ENCODE measurements at regions not wholly inside any gene's neighbourhood (a gene's known extent, or its start where the extent isn't known, plus 50 kb on each side); places are given as distances from the start of the nearest gene placed in this dataset.

GRCh38 chr17:73829676-73830280, 185.5 kb upstream of the SDK2 start:
- Histone ChIP-seq H3K27ac (ENCODE audit: low read length) (no peak overlapping the region), H3K4me1 (ENCODE audit: control insufficient read depth in 1 of 2, extremely low read depth in 1 of 2, insufficient read depth in 2 of 2, low read length in 2 of 2) (peaks cover 15 to 70% of the 10 kb centered on the region in 2 experiments), H3K4me3 (ENCODE audit: control insufficient read depth in 1 of 2, extremely low read depth in 1 of 2, low read length in 1 of 2) (no peak overlapping the region), H3K9me3 (no peaks in the 10 kb centered on the region), H3K27me3 (replicated peaks in 1 of 2; ENCODE audit: control insufficient read depth in 2 of 2, extremely low read depth in 1 of 2, insufficient read depth in 2 of 2, low read length in 1 of 2) (peaks cover 0 to 10% of the 10 kb centered on the region in 2 experiments), H3K36me3 (ENCODE audit: control insufficient read depth in 2 of 2, extremely low read depth in 1 of 2, insufficient read depth in 1 of 2, low read length in 1 of 2) (no peaks in the 10 kb centered on the region)
- ChIA-PET CTCF (no interaction called here), POLR2A (no interaction called here)
- Mint-ChIP-seq H3K9me3 (no peaks in the 10 kb centered on the region), H3K4me1 (peaks cover 67 to 82% (median 78%) of the 10 kb centered on the region in 3 donors), H3K36me3 (no peaks in the 10 kb centered on the region), H3K4me3 (peak overlapping the region in 1 of 3 donors; percentile 67), H3K27me3 (peaks cover 0 to 2% of the 10 kb centered on the region in 2 donors), H3K27ac (peak overlapping the region; percentile 96)
- DNase-seq: no peak
- WGBS (ENCODE audit: insufficient coverage): 89% methylated on average over 13 of the region's 13 CpGs
- no peak for ATAC-seq (replicated peaks in 1 of 4)

GRCh38 chr17:73831699-73832098, 187.5 kb upstream of the SDK2 start:
- Mint-ChIP-seq H3K27ac (peak overlapping the region in 1 of 2 donors; percentile 56), H3K4me1 (peaks cover 75 to 84% (median 81%) of the 10 kb centered on the region in 3 donors), H3K27me3 (peaks cover 0 to 2% of the 10 kb centered on the region in 2 donors), H3K4me3 (peak overlapping the region in 1 of 3 donors; percentile 20), H3K9me3 (peaks cover 0 to 2% (median under 1%) of the 10 kb centered on the region in 3 donors), H3K36me3 (no peaks in the 10 kb centered on the region)
- Histone ChIP-seq H3K36me3 (ENCODE audit: control insufficient read depth in 2 of 2, extremely low read depth in 1 of 2, insufficient read depth in 1 of 2, low read length in 1 of 2) (no peaks in the 10 kb centered on the region), H3K27ac (ENCODE audit: low read length) (no peak overlapping the region), H3K27me3 (replicated peaks in 1 of 2; ENCODE audit: control insufficient read depth in 2 of 2, extremely low read depth in 1 of 2, insufficient read depth in 2 of 2, low read length in 1 of 2) (peaks cover 0 to 9% of the 10 kb centered on the region in 2 experiments), H3K4me3 (ENCODE audit: control insufficient read depth in 1 of 2, extremely low read depth in 1 of 2, low read length in 1 of 2) (no peak overlapping the region), H3K9me3 (no peaks in the 10 kb centered on the region), H3K4me1 (ENCODE audit: control insufficient read depth in 1 of 2, extremely low read depth in 1 of 2, insufficient read depth in 2 of 2, low read length in 2 of 2) (peaks cover 11 to 63% of the 10 kb centered on the region in 2 experiments)
- no peak for DNase-seq
- ATAC-seq (replicated peaks in 1 of 4): no peak
- ChIA-PET CTCF (no interaction called here), POLR2A (no interaction called here)
- 42% methylated on average over 5 of the region's 6 CpGs for WGBS (ENCODE audit: insufficient coverage)

GRCh38 chr17:73833775-73834488, 189.7 kb upstream of the SDK2 start:
- Histone ChIP-seq H3K36me3 (ENCODE audit: control insufficient read depth in 2 of 2, extremely low read depth in 1 of 2, insufficient read depth in 1 of 2, low read length in 1 of 2) (no peaks in the 10 kb centered on the region), H3K27me3 (replicated peaks in 1 of 2; ENCODE audit: control insufficient read depth in 2 of 2, extremely low read depth in 1 of 2, insufficient read depth in 2 of 2, low read length in 1 of 2) (peaks cover 0 to 3% of the 10 kb centered on the region in 2 experiments), H3K9me3 (no peaks in the 10 kb centered on the region), H3K4me3 (ENCODE audit: control insufficient read depth in 1 of 2, extremely low read depth in 1 of 2, low read length in 1 of 2) (no peak overlapping the region), H3K27ac (ENCODE audit: low read length) (no peak overlapping the region), H3K4me1 (ENCODE audit: control insufficient read depth in 1 of 2, extremely low read depth in 1 of 2, insufficient read depth in 2 of 2, low read length in 2 of 2) (peaks cover 5 to 44% of the 10 kb centered on the region in 2 experiments)
- peaks cover 56 to 62% (median 60%) of the 10 kb centered on the region in 3 donors for H3K4me1 Mint-ChIP-seq
- H3K27me3 Mint-ChIP-seq: peaks cover 0 to 2% of the 10 kb centered on the region in 2 donors
- H3K36me3 Mint-ChIP-seq: no peaks in the 10 kb centered on the region
- WGBS (ENCODE audit: insufficient coverage): 92% methylated on average over 13 of the region's 17 CpGs
- no peak for ATAC-seq (replicated peaks in 1 of 4)
- H3K27ac Mint-ChIP-seq: peak overlapping the region in 1 of 2 donors; percentile 4
- POLR2A ChIA-PET: no interaction called here
- DNase-seq: no peak
- peaks cover 5 to 9% (median 6%) of the 10 kb centered on the region in 3 donors for H3K9me3 Mint-ChIP-seq
- CTCF ChIA-PET: interaction anchor here in 1 of 2 donors (0.6 kb wide), 1 partner anchor 112 kb away, joined by 3 read pairs; no protein-coding TSS in a partner anchor
- peak overlapping the region in 1 of 3 donors; percentile 8 for H3K4me3 Mint-ChIP-seq

GRCh38 chr17:73834684-73835343, 190.6 kb upstream of the SDK2 start:
- Histone ChIP-seq H3K36me3 (ENCODE audit: control insufficient read depth in 2 of 2, extremely low read depth in 1 of 2, insufficient read depth in 1 of 2, low read length in 1 of 2) (no peaks in the 10 kb centered on the region), H3K27ac (ENCODE audit: low read length) (no peak overlapping the region), H3K9me3 (no peaks in the 10 kb centered on the region), H3K27me3 (replicated peaks in 1 of 2; ENCODE audit: control insufficient read depth in 2 of 2, extremely low read depth in 1 of 2, insufficient read depth in 2 of 2, low read length in 1 of 2) (peaks cover 0 to 3% of the 10 kb centered on the region in 2 experiments), H3K4me1 (ENCODE audit: control insufficient read depth in 1 of 2, extremely low read depth in 1 of 2, insufficient read depth in 2 of 2, low read length in 2 of 2) (peaks cover 4 to 35% of the 10 kb centered on the region in 2 experiments), H3K4me3 (ENCODE audit: control insufficient read depth in 1 of 2, extremely low read depth in 1 of 2, low read length in 1 of 2) (no peak overlapping the region)
- peak in 3 of 4 experiments; percentile 16 to 34 (median 22) for ATAC-seq (replicated peaks in 1 of 4)
- Mint-ChIP-seq H3K27ac (peak overlapping the region; percentile 80 to 86), H3K4me3 (peak overlapping the region in 1 of 3 donors; percentile 56), H3K4me1 (peaks cover 49 to 53% (median 51%) of the 10 kb centered on the region in 3 donors), H3K36me3 (no peaks in the 10 kb centered on the region), H3K27me3 (peaks cover 0 to 2% of the 10 kb centered on the region in 2 donors), H3K9me3 (peaks cover 5 to 9% (median 6%) of the 10 kb centered on the region in 3 donors)
- ChIA-PET POLR2A (no interaction called here), CTCF (no interaction called here)
- DNase-seq: no peak
- 49% methylated on average over 5 of the region's 17 CpGs for WGBS (ENCODE audit: insufficient coverage)

- peak overlapping the region; percentile 6 to 56 (median 11) for H3K4me3 Mint-ChIP-seq
- Histone ChIP-seq H3K9me3 (no peaks in the 10 kb centered on the region), H3K27ac (ENCODE audit: low read length) (no peak overlapping the region), H3K4me1 (ENCODE audit: control insufficient read depth in 1 of 2, extremely low read depth in 1 of 2, insufficient read depth in 2 of 2, low read length in 2 of 2) (peaks cover 4 to 27% of the 10 kb centered on the region in 2 experiments), H3K4me3 (ENCODE audit: control insufficient read depth in 1 of 2, extremely low read depth in 1 of 2, low read length in 1 of 2) (no peak overlapping the region), H3K36me3 (ENCODE audit: control insufficient read depth in 2 of 2, extremely low read depth in 1 of 2, insufficient read depth in 1 of 2, low read length in 1 of 2) (no peaks in the 10 kb centered on the region), H3K27me3 (replicated peaks in 1 of 2; ENCODE audit: control insufficient read depth in 2 of 2, extremely low read depth in 1 of 2, insufficient read depth in 2 of 2, low read length in 1 of 2) (peaks cover 0 to 3% of the 10 kb centered on the region in 2 experiments)
- WGBS (ENCODE audit: insufficient coverage): no CpG with 5 or more reads among the region's 8 CpGs
- peaks cover 45 to 51% (median 47%) of the 10 kb centered on the region in 3 donors for H3K4me1 Mint-ChIP-seq
- H3K9me3 Mint-ChIP-seq: peaks cover 5 to 9% (median 6%) of the 10 kb centered on the region in 3 donors
- POLR2A ChIA-PET: no interaction called here
- ATAC-seq (replicated peaks in 1 of 4): peak; percentile 40 to 75 (median 72)
- peaks cover 0 to 2% of the 10 kb centered on the region in 2 donors for H3K27me3 Mint-ChIP-seq
- no peak for DNase-seq
- CTCF ChIA-PET: interaction anchor here in 1 of 2 donors (0.6 kb wide), 1 partner anchor 52 kb away, joined by 3 read pairs; no protein-coding TSS in a partner anchor
- H3K36me3 Mint-ChIP-seq: no peaks in the 10 kb centered on the region
- peak overlapping the region; percentile 80 to 86 for H3K27ac Mint-ChIP-seq
These were observed 191.4 kb upstream of the SDK2 start for GRCh38 chr17:73835605-73836004.

GRCh38 chr17:73838815-73839214, 194.6 kb upstream of the SDK2 start:
- 94% methylated on average over 3 of the region's 5 CpGs for whole genome bisulfite sequencing (ENCODE audit: insufficient coverage)
- Histone ChIP-seq H3K27me3 (replicated peaks in 1 of 2; ENCODE audit: control insufficient read depth in 2 of 2, extremely low read depth in 1 of 2, insufficient read depth in 2 of 2, low read length in 1 of 2) (peaks cover 0 to 13% of the 10 kb centered on the region in 2 experiments), H3K4me1 (ENCODE audit: control insufficient read depth in 1 of 2, extremely low read depth in 1 of 2, insufficient read depth in 2 of 2, low read length in 2 of 2) (peaks cover 0 to 17% of the 10 kb centered on the region in 2 experiments), H3K9me3 (no peaks in the 10 kb centered on the region), H3K36me3 (ENCODE audit: control insufficient read depth in 2 of 2, extremely low read depth in 1 of 2, insufficient read depth in 1 of 2, low read length in 1 of 2) (no peaks in the 10 kb centered on the region), H3K27ac (ENCODE audit: low read length) (no peak overlapping the region), H3K4me3 (ENCODE audit: control insufficient read depth in 1 of 2, extremely low read depth in 1 of 2, low read length in 1 of 2) (no peak overlapping the region)
- Mint-ChIP-seq H3K36me3 (no peaks in the 10 kb centered on the region), H3K9me3 (peaks cover 5 to 9% (median 6%) of the 10 kb centered on the region in 3 donors), H3K4me3 (no peak overlapping the region), H3K27ac (peak overlapping the region in 1 of 2 donors; percentile 49), H3K27me3 (no peaks in the 10 kb centered on the region), H3K4me1 (peaks cover 30 to 42% (median 32%) of the 10 kb centered on the region in 3 donors)
- POLR2A ChIA-PET: no interaction called here
- DNase-seq: no peak
- CTCF ChIA-PET: no interaction called here
- no peak for ATAC-seq (replicated peaks in 1 of 4)
